ENCODE measurements at regions not wholly inside any gene's neighbourhood (a gene's known extent, or its start where the extent isn't known, plus 50 kb on each side); places are given as distances from the start of the nearest gene placed in this dataset.

GRCh38 chr2:150261691-150262090 is 225.8 kb downstream of the RND3 start:
- no peak for TF ChIP-seq CTCF (IDR thresholded peaks at IDR 0.05)
- TF ChIP-seq POLR2A (IDR thresholded peaks at IDR 0.05) = no peak
